Right kidney (tissue), 1 donor: ENCODE measurements at regions not wholly inside any gene's neighbourhood (a gene's known extent, or its start where the extent isn't known, plus 50 kb on each side); places are given as distances from the start of the nearest gene placed in this dataset.
"Not testable (repeated sequence)": the region's sequence is repeated elsewhere in the genome, so short reads cannot be mapped to it uniquely, and the experiment has no call there.

Source experiments
- DNase-seq: peaks from one replicate; pipeline ENCODE4 v3.0.0-alpha.2; 2016

GRCh38 chr7:137107802-137108201 lies 235.7 kb downstream of the PTN start:
- not testable (repeated sequence) for DNase-seq

GRCh38 chr7:137103526-137103925 lies 235.1 kb downstream of the CHRM2 start:
- DNase-seq: not testable (repeated sequence)

GRCh38 chr7:137097111-137097510 lies 228.7 kb downstream of the CHRM2 start:
- no peak for DNase-seq

- DNase-seq: no peak
Measured at GRCh38 chr7:137096607-137097006, 228.2 kb downstream of the CHRM2 start.

- no peak for DNase-seq
Measured at GRCh38 chr7:137093198-137093597, 224.7 kb downstream of the CHRM2 start.

- DNase-seq: no peak
Measured at GRCh38 chr7:137091396-137091795, 222.9 kb downstream of the CHRM2 start.

GRCh38 chr7:137086896-137087295 lies 218.4 kb downstream of the CHRM2 start:
- DNase-seq: no peak

GRCh38 chr7:137084607-137085380 lies 216.3 kb downstream of the CHRM2 start:
- DNase-seq: no peak

- DNase-seq: no peak
Measured at GRCh38 chr7:137082391-137082790, 213.9 kb downstream of the CHRM2 start.

- no peak for DNase-seq
Measured at GRCh38 chr7:137081321-137082093, 213.1 kb downstream of the CHRM2 start.

GRCh38 chr7:137080516-137081203 lies 212.2 kb downstream of the CHRM2 start:
- DNase-seq: no peak

- DNase-seq: no peak
Measured at GRCh38 chr7:137078781-137079180, 210.3 kb downstream of the CHRM2 start.

GRCh38 chr7:137074391-137075030 lies 206.1 kb downstream of the CHRM2 start:
- DNase-seq: no peak

GRCh38 chr7:137073571-137074325 lies 205.3 kb downstream of the CHRM2 start:
- DNase-seq: no peak
